ENCODE measurements at regions not wholly inside any gene's neighbourhood (a gene's known extent, or its start where the extent isn't known, plus 50 kb on each side); places are given as distances from the start of the nearest gene placed in this dataset.

DNA sequence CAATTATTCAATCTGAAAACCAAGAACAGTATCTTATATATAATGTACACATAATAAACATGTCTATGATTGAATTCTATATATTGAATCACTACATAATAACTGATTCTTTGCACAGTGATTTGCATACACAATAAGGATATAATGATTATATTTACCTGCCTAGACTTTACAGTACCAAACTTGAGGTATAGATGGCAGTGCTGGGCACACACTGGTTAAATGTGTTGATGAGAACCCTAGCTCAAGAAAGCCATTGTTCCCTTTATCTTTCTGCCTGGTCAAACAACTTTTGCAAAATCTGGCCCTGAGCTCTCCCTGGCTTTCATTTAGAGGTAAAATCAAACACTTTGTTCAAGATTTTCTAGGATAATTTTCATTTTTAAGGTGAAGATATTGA is 697.7 kb downstream of the TUSC7 start:
- no peak for TF ChIP-seq EZH2 (IDR thresholded peaks at IDR 0.05; ENCODE audit: insufficient read depth, poor library complexity, severe bottlenecking)
- no peak for TF ChIP-seq EZH2phosphoT487 (IDR thresholded peaks at IDR 0.05; ENCODE audit: insufficient read depth, low read depth)

Data from GM23248 (cell line).